Neural progenitor cell (in vitro differentiated cells): ENCODE measurements at regions not wholly inside any gene's neighbourhood (a gene's known extent, or its start where the extent isn't known, plus 50 kb on each side); places are given as distances from the start of the nearest gene placed in this dataset.

Experiments used
- CTCF ChIP-seq: fragments of 200-600 bp; sonication (generic); IDR thresholded peaks from 2 replicates; pipeline ENCODE4 v1.5.1; 2017; ENCODE audit warnings: antibody characterized with exemption, mild to moderate bottlenecking
- EZH2 ChIP-seq: fragments of 200-600 bp; sonication (generic); IDR thresholded peaks from 2 replicates; pipeline ENCODE4 v1.6.1; 2017; ENCODE audit warnings: antibody characterized with exemption, mild to moderate bottlenecking, moderate library complexity

- TF ChIP-seq CTCF: no peak
- no peak for TF ChIP-seq EZH2
Observed at GRCh38 chr20:24106150-24106800, 117.7 kb upstream of the GGTLC1 start.
